ENCODE measurements at regions not wholly inside any gene's neighbourhood (a gene's known extent, or its start where the extent isn't known, plus 50 kb on each side); places are given as distances from the start of the nearest gene placed in this dataset.

- TF ChIP-seq POLR2AphosphoS5 (IDR thresholded peaks at IDR 0.05) = no peak
- no peak for TF ChIP-seq POLR2A (IDR thresholded peaks at IDR 0.05)
- no peak for TF ChIP-seq EP300 (IDR thresholded peaks at IDR 0.05)
- TF ChIP-seq CTCF (IDR thresholded peaks at IDR 0.05) = no peak
These were observed 1079.8 kb downstream of the ADGRL2 start for GRCh38 chr1:82880506-82880905.

GRCh38 chr1:82879701-82880305, 1079.1 kb downstream of the ADGRL2 start:
- Histone ChIP-seq H3K27me3 (no peaks in the 10 kb centered on the region), H3K4me3 (no peak overlapping the region), H3K4me1 (no peaks in the 10 kb centered on the region), H3K27ac (no peak overlapping the region), H3K36me3 (no peaks in the 10 kb centered on the region), H3K9me3 (no peaks in the 10 kb centered on the region)
- intact Hi-C loops (cut with DNase I; ENCODE audit: low total_unique reads) = no loop called here
- 50 to 67% (median 59%) methylated on average over 4 of the region's 4 CpGs for WGBS, 5 donors
- peak in 1 of 2 donors; percentile 68 for DNase-seq
- TF ChIP-seq POLR2A (IDR thresholded peaks at IDR 0.05) (no peak), EP300 (IDR thresholded peaks at IDR 0.05) (no peak), CTCF (IDR thresholded peaks at IDR 0.05) (no peak), POLR2AphosphoS5 (IDR thresholded peaks at IDR 0.05) (no peak)

More at GRCh38 chr1:82880506-82880905, 1079.8 kb downstream of the ADGRL2 start:
- no peak overlapping the region for H3K4me3 ChIP-seq
- DNase-seq = no peak
- intact Hi-C loops (cut with DNase I; ENCODE audit: low total_unique reads) = no loop called here
- WGBS, 5 donors = 71 to 78% (median 72%) methylated on average over 3 of the region's 3 CpGs
- no peaks in the 10 kb centered on the region for H3K9me3 ChIP-seq
- no peaks in the 10 kb centered on the region for H3K36me3 ChIP-seq
- no peaks in the 10 kb centered on the region for H3K4me1 ChIP-seq
- no peak overlapping the region for H3K27ac ChIP-seq
- no peaks in the 10 kb centered on the region for H3K27me3 ChIP-seq

GRCh38 chr1:82875170-82875569, 1074.4 kb downstream of the ADGRL2 start:
- no peak overlapping the region for H3K27ac ChIP-seq
- no peaks in the 10 kb centered on the region for H3K9me3 ChIP-seq
- no peak overlapping the region for H3K4me3 ChIP-seq
- no peaks in the 10 kb centered on the region for H3K4me1 ChIP-seq
- intact Hi-C loops (cut with DNase I; ENCODE audit: low total_unique reads) = no loop called here
- H3K36me3 ChIP-seq = no peaks in the 10 kb centered on the region
- WGBS, 5 donors = 31 to 56% (median 47%) methylated on average over 1 of the region's 1 CpG
- TF ChIP-seq EP300 (IDR thresholded peaks at IDR 0.05) (no peak), POLR2AphosphoS5 (IDR thresholded peaks at IDR 0.05) (no peak), POLR2A (IDR thresholded peaks at IDR 0.05) (no peak), CTCF (IDR thresholded peaks at IDR 0.05) (no peak)
- no peak for DNase-seq
- no peaks in the 10 kb centered on the region for H3K27me3 ChIP-seq

GRCh38 chr1:82874041-82874440, 1073.3 kb downstream of the ADGRL2 start:
- no peaks in the 10 kb centered on the region for H3K27me3 ChIP-seq
- H3K4me3 ChIP-seq = no peak overlapping the region
- no peak for DNase-seq
- no peaks in the 10 kb centered on the region for H3K36me3 ChIP-seq
- no peaks in the 10 kb centered on the region for H3K9me3 ChIP-seq
- TF ChIP-seq CTCF (IDR thresholded peaks at IDR 0.05) (no peak), EP300 (IDR thresholded peaks at IDR 0.05) (no peak)
- H3K27ac ChIP-seq = no peak overlapping the region
- no peaks in the 10 kb centered on the region for H3K4me1 ChIP-seq
- intact Hi-C loops (cut with DNase I; ENCODE audit: low total_unique reads) = no loop called here

Data from stomach (tissue), 8 donors.